A549 (cell line): ENCODE measurements at regions not wholly inside any gene's neighbourhood (a gene's known extent, or its start where the extent isn't known, plus 50 kb on each side); places are given as distances from the start of the nearest gene placed in this dataset.

Source experiments
- CTCF ChIP-seq: fragments of >200 bp; sonication (Bioruptor Twin); formaldehyde crosslinking; IDR thresholded peaks from 3 replicates; pipeline ENCODE4 v1.5.1; 2016
- POLR2A ChIP-seq: IDR thresholded peaks from 2 replicates; pipeline ENCODE4 v1.6.1; 2012; ENCODE audit warnings: mild to moderate bottlenecking, low read length
- POLR2AphosphoS2 ChIP-seq: conservative IDR thresholded peaks from 2 replicates; pipeline ENCODE4 v1.6.1; 2012; ENCODE audit warnings: low read length, improper control_type of control experiment, inconsistent platforms
- RFX5 ChIP-seq: fragments of 450-650 bp; IDR thresholded peaks from 2 replicates; pipeline ENCODE4 v1.7.1; 2014; ENCODE audit warnings: antibody characterized with exemption, mild to moderate bottlenecking, moderate library complexity
- ZNF302 ChIP-seq: fragments of 250-450 bp; sonication (Bioruptor Pico); IDR thresholded peaks from 2 replicates; pipeline ENCODE4 v1.9.0; 2021; ENCODE audit warnings: inconsistent platforms, mild to moderate bottlenecking, moderate library complexity
- TF ChIP-seq, protein P1 (sequence below): fragments of 150-350 bp; IDR thresholded peaks from 2 replicates; pipeline ENCODE4 v1.6.1; 2014; ENCODE audit warnings: low read depth, mild to moderate bottlenecking, low read length
- TF ChIP-seq, protein P2 (sequence below): IDR thresholded peaks from 2 replicates; pipeline ENCODE4 v1.6.1; 2012

- TF ChIP-seq CTCF (no peak), POLR2A (no peak), ZNF302 (CRISPR knock-in tag) (no peak), RFX5 (no peak), POLR2AphosphoS2 (no peak)
- TF ChIP-seq, protein P1, sequence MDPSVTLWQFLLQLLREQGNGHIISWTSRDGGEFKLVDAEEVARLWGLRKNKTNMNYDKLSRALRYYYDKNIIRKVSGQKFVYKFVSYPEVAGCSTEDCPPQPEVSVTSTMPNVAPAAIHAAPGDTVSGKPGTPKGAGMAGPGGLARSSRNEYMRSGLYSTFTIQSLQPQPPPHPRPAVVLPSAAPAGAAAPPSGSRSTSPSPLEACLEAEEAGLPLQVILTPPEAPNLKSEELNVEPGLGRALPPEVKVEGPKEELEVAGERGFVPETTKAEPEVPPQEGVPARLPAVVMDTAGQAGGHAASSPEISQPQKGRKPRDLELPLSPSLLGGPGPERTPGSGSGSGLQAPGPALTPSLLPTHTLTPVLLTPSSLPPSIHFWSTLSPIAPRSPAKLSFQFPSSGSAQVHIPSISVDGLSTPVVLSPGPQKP = no peak
- TF ChIP-seq, protein P2, sequence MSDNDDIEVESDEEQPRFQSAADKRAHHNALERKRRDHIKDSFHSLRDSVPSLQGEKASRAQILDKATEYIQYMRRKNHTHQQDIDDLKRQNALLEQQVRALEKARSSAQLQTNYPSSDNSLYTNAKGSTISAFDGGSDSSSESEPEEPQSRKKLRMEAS = no peak
These were observed 668.6 kb upstream of the NCAM2 start for GRCh38 chr21:20329636-20330035.
